Putamen (tissue), 1 donor: ENCODE measurements at regions not wholly inside any gene's neighbourhood (a gene's known extent, or its start where the extent isn't known, plus 50 kb on each side); places are given as distances from the start of the nearest gene placed in this dataset.
"Not testable (repeated sequence)": the region's sequence is repeated elsewhere in the genome, so short reads cannot be mapped to it uniquely, and the experiment has no call there.

ENCODE experiments used
- DNase-seq: peaks from one replicate; pipeline ENCODE4 v3.0.0-alpha.2; 2016; ENCODE audit warnings: low spot score

DNA sequence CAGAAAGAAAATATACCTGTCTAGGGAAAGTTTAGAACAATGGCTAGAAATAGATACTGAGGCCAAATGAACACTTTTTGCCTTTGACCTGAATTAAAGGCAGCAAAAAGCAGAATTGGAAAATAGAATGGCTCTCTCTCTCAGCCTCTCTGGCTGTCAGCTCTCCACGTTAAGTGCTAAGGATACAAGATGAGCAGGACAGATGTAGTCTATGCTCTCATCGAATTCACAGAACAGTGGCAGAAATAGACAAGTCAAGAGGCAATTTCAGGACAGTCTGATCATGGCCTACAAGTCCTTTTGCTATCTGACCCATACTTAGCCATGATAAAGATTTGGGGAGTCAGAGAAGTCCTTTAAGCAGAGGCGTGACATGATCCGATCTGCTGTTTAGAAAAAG is 120.2 kb upstream of the CREB1 start:
- no peak for DNase-seq

DNA sequence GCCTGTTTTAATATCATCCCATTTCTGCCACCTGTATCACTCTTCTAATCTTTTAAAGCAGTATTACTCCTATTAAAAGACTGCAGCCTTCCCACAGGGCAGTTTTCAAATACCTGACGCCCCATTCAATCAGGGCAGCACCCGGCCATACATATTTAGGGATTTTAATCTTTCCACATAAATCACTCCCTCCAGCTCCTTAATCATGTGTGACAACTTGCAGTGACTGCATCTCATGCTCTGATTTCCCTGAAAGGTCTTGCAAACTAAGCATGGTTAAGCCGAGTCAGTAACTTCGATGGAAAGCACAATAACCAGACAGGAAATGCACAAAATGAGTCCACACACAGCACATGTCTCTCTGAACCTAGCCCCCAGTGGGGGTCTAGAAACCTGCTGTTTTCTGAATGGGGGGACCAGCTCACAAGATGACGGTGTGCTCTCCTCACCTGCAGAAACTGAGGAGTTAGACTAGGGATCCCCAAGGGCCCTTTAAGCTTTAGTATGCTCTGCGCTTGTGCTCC is 116.9 kb upstream of the CREB1 start:
- DNase-seq = no peak

DNA sequence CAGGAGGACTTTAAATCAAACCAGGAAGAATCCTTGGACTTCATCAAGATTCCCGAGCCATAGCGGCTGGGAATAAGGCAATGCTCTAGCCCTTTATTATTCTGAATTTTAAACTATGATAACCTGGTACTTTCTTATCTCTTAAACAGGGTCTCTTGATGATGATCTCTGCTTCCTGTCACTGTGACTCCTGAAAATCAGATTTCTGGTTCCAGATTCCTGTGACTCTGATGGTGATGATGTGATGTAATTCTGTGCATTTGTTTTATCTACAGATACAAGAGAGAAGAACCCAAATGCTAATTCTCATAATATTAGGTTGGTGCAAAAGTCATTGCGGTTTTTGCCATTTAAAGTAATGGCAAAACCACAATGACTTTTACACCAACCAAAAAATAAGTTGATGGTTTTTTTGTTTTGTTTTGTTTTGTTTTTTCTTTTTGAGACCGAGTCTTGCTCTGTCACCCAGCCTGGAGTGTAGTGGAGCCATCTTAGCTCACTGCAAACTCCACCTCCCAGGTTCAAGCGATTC is 116.3 kb upstream of the CREB1 start:
- no peak for DNase-seq

DNA sequence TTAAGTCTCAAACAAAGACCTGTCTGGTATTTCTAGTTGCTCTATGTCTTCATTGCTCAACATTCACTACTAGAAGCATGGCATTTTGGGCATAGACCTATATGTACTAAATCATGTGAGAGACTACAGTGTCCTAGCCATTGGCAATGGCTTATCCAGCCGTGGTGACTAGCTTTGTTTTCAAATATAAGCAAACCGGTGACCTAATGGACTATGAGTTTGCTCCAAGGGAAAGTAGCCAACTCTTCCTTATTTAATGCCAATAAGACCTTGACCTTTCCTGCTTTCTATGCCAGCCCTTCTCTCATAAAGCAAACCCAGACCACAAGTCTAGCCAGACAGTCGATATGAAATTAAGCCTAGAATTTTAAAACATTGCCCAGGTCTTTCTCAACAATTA is 113.7 kb upstream of the CREB1 start:
- no peak for DNase-seq

DNA sequence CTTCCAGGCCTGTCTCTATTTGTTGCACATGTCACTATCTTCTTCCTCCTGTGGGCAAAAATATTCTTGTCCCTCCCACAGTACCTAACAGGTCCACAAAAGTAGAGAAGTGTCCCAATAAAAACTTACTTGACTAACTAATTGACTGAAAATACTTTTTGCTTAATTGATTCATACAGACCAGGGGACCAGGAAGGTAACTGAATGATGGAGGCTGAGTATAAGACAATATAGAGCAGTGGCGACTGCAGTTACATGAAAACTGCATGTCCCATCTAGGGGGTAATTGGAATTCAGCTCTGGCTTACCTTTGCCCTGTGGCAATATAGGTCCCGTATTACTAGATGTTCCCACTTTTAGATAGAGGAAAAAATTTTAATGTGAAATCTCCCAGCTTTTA is 112.9 kb upstream of the CREB1 start:
- no peak for DNase-seq

DNA sequence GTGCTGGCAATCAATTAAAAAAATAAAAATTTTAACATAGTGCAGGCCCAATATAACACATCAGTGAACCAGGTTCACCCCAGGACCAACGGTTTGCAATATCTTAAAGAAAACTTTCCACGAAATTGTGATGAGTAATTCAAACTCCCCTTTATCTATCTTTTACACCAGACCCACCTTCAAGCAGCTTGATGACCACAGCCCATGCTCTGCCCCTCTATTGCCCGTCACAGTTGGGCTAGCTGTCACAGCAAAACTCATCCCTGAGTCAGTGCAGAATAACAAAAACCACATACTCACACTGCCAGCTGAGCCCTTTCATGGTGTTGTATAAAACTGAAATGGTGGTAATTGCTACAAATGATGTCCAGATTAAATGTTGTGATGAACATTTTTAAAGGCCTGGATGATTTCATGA is 112.5 kb upstream of the CREB1 start:
- DNase-seq = no peak

DNA sequence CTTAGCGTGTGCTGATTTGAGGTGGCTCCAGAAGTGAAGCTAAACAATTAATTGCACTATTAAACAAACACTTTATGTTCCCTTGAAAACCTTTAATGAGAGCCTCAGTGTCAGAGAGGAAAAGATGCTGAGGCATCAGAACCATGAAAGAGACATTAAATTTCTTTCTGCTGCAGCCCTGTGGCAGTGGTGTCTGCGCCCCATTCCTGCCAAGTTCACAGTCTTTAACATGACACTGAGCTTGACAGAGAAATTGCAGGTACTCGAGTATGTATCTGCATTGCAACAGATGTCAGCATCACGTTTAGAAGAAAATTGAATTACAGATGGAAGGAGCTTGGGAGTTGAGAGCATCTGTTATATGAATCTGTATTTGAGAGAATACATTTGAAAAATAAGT is 111.3 kb upstream of the CREB1 start:
- no peak for DNase-seq

DNA sequence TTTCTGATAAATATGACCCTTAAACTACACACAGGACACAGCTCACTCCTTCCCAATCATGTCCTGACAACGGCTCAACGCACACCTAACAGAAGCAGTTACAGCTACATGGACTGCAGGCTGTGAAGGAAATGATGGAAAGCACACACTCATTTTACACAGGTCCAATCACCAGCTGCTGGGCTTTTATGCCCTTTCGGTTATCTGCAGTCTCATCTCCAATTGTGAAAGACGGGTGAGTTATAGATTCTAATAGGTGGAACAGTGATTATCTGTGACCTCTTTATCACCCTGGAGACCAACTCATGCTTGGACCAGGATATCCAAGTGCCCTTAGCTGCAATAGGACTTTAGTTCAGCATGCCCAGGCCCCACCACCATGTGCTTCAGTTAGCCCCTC is 110.4 kb upstream of the CREB1 start:
- no peak for DNase-seq

DNA sequence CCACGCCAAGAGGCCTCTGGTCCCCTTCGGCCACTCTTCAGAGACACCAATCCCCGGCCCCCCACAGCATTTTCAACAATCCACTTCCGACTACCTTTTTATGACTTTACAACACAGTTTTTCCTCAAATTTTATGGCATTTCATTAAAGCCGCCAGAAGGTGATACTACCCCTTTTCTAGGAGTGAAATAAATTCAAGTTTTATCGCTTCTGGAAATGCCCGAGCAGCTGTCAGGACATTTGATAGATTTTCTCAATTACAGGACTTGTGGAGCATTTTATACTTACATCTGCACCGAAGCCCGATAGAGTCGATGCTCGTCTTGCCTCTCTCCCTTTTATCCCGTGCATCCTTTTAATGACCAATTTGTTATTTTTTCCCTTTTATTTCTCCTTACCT is 108.1 kb upstream of the CREB1 start:
- DNase-seq = no peak

DNA sequence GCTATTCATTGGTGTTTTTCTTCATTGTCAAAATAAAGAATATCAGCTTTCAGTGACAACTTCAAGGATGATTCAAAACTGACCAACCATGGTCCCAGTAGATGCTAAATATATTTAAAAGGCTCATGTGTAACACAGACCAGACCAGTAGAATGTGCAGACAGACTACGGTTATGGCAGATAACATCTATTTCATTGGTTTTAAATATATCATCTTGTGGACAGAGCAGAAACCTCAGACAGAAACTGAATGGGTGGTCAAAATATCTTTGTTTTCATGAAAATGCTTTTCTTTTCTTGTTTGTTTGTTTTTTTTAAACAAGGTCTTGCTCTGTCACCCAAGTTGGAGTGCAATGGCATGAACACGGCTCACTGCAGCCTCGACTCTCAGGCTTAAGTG is 107.4 kb upstream of the CREB1 start:
- no peak for DNase-seq

DNA sequence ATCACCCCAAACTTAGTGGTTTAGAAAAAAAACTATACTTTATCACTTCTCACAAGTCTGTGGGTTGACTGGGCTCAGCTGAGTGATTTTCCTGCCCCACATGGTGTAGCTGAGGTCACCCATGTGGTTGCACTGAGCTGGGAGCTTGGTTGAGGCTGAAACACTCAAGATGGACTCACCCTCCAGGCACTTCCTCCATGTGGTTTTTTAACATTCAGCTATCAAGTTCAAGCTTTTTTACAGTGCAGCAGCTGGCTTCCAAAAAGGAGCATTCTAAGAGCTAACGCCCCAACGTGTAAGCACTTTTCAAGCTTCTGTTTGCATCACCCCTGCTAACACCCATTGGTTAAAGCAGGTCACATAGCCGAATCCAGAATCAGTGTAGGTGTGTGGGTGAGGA is 105.9 kb upstream of the CREB1 start:
- DNase-seq = no peak

DNA sequence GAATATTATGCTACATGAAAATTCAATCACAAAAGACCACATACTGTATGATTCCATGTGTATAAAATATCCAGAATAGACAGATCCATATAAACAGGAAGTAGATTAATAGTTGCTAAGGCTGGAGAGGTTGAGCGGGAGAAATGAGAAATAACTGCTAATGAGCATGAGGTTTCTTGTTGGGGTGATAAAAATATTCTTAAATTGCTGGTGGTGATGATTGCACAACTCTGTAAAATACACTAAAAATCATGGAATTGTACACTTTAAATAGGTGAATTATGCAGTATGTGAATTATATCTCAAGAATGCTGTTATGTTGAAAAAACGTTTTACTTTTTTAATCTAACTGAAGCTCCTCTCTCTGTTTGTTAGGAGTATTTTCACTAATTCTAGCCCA is 101.8 kb upstream of the CREB1 start:
- DNase-seq = no peak

DNA sequence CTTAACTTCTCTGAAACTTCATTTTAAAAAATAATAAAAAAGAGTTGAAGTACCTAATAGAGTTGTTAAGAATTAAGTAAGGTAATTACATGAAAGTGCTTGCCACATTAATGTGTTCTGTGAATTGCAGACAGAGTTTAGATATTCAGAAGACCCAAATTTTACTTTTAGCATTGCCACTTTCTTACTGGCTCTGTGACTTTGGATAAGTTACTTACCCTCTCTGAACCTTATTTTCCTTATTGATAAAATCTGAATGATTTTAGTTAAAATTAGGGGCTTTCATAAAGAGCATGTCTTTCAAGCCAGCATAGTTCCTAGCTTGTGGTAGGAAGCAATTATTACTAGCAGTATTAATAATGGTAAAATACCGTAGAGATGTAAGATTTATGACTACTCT is 101.2 kb upstream of the CREB1 start:
- DNase-seq = no peak

DNA sequence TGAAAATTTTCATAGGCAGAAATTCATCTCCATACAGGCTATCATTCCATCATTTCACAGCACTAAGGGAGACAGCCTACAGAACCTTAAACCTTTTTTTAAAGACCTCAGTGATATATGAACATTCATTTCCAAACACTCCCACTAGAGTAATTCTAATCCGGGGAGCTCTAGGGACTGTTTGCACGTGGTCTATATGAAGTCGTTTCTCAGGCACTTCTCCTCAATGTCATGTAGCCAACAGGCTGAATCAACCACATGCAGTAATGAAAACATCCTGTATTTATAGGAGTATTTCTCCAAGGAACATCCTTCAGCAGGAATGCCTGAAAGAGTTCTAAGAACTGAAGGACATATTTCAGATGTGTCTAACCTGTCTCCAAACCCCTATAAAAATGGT is 97.3 kb upstream of the CREB1 start:
- no peak for DNase-seq

DNA sequence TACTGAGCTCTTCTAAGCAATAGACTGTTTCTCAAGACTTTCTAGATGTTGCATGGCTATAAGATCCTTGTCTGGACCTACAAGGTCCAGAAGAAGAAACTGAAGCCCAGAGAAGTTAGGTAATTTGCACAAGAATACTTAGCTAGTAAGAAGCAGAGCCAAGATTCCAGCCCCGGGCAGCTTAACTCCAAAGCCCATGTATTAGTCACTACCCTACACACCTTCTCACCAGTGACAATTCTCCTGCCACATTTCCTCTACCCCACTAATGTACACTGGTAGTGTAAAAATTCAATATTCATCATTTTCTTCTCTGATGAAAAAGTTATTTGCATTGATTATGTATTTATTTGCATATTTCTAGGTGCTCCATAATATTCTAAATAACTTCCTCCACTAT is 95.5 kb upstream of the CREB1 start:
- no peak for DNase-seq

DNA sequence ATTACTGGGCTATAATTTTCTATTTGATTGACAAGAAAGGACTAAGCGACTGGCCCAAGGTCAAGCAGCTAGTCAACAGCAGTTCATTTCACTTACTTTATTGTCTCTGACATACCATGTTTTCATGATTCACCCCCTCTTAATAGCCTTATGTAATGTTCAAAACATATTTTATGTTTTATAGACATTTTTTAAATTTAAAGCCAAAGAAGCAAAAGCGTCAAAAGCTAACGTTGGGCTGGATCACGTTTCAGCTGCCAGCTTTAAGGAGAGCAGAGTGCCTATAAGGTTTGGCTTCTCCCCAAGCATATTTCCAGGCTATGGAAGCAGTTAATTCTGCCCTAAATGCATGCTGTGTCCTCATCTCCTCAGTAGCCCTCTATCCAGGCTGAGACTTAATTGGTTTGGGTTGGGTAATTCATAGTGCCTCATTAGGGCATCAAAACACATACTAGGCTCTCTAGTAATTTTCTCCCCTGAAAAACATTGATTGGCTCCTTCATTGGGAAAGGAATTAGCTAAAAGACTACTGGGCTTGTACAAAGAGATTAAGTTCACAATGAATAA is 94.8 kb upstream of the CREB1 start:
- DNase-seq = no peak

DNA sequence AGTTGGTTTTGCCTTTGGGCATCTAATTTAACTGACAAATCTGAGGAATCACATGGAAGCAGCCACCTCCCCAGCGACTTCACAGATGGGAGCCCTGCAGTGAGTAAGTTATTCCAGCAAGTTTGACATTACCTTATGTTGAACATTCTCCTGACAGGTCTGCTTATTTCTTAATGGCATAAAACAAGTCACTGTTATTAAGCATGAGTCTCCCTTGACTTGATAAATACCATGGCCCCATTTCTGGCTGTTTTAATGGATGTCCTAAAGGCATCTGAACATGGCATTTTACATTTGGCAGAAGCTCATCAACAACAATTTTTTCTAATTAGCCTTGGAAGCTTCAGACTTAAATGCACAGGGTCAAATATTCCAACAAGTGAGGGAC is 92.6 kb upstream of the CREB1 start:
- DNase-seq = no peak

DNA sequence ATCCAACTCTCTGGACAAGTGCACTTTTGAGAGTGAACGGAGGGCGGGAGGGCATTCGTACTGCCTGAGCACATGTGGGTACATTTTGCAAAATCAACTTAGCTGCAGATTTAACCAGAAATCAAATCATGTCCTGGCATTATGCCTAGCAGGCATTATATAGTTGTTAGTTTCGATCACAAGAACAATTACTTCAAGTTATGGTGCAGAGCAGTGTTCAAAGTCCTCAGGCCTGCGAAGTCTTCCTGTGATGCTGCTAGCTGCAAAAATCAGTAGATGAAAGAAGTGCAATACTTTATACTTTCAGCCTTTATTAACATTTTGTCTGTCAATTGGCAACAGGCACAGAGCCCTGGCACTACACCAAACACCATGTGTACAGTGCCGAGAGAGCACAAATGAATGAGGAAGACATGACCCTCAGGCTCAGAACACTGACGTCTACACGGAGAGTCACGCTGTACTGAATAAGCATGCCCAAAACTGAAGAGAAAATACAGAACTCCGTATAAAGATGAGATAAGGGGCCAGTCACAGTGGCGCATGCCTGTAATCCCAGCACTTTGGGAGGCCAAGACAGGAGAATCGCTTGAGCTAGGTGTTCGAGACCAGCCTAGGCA is 92.1 kb upstream of the CREB1 start:
- no peak for DNase-seq

DNA sequence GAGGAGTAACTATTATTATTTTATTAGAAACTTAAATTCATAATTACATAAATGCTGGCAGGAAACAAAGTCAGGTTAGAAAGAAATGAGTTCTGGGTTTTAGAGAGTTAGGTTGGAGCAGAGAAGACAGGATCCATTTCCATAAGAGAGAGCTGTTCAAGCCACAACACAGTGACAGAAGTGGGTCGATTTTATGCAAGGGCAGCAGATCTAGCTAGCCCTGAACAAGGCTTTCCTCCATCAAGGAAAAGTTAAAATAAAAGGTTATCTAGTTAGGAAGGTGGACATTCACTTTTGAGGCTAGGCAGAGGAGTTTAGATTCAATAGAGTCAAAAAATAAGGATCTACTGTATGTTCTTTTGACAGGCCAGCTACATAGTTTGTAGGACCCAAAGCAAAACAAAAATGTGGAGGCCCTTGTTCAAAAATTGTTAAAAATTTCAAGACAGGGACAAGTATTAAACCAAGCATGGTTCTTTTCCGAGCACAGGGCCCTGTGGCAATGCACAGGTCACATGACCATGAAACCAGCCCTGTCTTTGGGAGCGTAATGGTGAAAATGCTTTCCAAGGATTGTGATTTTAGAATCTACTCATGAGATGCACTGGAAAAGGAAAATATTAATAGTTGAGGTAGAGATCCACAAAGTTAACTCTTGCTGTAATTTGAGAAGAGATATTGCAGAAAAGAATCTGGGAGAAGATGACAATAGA is 91.2 kb upstream of the CREB1 start:
- no peak for DNase-seq

DNA sequence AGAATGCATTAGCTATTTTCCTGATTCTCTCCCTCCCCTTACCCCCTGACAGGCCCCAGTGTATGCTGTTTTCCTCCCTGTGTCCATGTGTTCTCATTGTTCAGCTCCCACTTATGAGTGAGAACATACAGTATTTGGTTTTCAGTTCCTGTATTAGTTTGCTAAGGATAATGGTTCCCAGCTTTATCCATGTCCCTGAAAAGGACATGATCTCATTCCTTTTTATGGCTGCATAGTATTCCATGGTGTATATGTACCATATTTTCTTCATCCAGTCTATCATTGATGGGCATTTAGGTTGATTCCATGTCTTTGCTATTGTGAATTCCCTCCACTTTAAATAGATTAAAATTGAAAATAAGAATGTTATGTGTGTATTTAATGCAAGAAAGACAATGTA is 89.9 kb upstream of the CREB1 start:
- DNase-seq = not testable (repeated sequence)

DNA sequence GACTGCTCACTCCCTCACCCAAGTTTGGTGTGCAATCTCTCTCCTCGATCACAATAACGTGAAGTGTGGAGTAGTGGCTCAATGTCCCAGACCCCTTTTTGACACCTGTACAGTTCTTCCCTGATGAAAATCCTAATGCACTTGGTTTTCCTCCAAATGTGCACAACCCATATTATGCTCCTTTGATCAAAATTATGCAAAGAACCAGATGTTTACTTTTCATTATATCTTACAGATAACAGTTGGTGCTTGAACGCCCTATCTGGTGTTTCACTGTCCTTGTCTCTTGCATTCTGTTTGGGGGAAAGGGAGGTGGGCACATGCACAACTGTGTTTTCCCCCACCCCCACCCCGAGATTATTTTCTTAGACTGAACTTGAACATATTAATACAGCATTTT is 85.0 kb upstream of the CREB1 start:
- no peak for DNase-seq

DNA sequence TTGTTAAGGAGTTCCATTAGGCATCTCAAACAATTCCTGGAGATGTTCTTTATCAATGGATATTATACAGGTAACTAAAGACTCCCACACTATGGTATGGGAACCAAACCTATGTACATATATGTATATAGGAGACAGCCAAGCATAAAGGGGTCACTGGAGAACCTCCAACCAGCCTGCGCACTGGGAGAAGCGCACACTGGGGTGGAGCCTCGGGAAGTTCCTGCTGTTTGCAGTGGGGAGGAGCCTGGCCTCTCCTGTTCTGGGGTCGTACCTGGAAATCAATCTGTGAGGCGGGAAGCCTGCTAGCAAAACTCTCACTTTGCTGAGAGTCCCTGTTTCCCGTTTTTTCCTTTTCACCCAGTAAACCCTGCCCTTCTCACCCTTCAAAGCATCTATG is 83.1 kb upstream of the CREB1 start:
- DNase-seq = no peak

DNA sequence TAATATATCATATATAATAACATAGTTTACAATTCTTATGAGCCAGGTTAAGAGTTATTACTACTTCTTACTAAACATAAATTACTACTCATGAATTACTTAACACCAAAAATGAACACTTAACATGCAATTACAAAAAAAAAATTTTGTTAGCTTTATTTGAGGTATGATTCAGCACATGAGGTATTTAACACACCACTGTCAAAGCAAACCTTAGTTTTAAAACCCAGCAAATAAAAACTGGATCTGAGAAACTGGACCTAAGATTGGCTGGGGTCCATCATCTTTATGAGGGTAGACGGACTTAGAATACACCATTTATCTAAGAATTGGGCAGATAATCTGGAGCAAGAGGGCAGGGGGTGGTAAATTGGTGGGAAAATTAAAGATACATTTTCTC is 81.8 kb upstream of the CREB1 start:
- DNase-seq = no peak
